ENCODE measurements at regions not wholly inside any gene's neighbourhood (a gene's known extent, or its start where the extent isn't known, plus 50 kb on each side); places are given as distances from the start of the nearest gene placed in this dataset.

DNA sequence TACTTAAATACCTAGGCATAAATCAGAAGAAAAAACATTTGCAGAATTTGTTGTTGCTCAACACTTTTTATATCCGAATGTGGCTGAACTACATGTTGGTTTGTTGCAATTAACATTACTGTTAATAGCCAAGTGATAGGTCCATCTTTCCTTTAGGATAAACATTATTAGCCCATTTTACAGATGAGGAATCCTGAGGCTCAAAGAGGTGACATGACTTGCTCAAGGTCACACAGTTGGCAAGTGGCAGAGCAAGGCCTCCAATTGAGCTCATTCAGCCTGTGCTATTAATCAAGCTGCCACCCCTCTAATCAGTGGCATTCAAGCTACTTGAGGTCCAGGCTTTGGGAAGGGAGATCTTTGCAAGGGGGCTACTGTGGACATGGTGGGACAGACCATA, 125.8 kb upstream of the ATP2B2 start:
- H3K4me1 ChIP-seq (ENCODE audit: control insufficient read depth, low read depth, low read length): no peaks in the 10 kb centered on the region
- no peaks in the 10 kb centered on the region for H3K36me3 ChIP-seq (ENCODE audit: control insufficient read depth, low read depth, low read length)
- no peak overlapping the region for H3K27ac ChIP-seq (ENCODE audit: low read length)
- no peak overlapping the region for H3K4me3 ChIP-seq (ENCODE audit: low read length)
- H3K9ac ChIP-seq (ENCODE audit: low read length): no peak overlapping the region
- H3K9me3 ChIP-seq (ENCODE audit: control insufficient read depth, low read depth, low read length): no peaks in the 10 kb centered on the region
- no peaks in the 10 kb centered on the region for H3K27me3 ChIP-seq (ENCODE audit: control insufficient read depth, insufficient read depth, low read length)

- no peaks in the 10 kb centered on the region for H3K36me3 ChIP-seq (ENCODE audit: control insufficient read depth, low read depth, low read length)
- H3K4me3 ChIP-seq (ENCODE audit: low read length): no peak overlapping the region
- H3K4me1 ChIP-seq (ENCODE audit: control insufficient read depth, low read depth, low read length): no peaks in the 10 kb centered on the region
- H3K9me3 ChIP-seq (ENCODE audit: control insufficient read depth, low read depth, low read length): no peaks in the 10 kb centered on the region
- no peak overlapping the region for H3K9ac ChIP-seq (ENCODE audit: low read length)
- H3K27me3 ChIP-seq (ENCODE audit: control insufficient read depth, insufficient read depth, low read length): no peaks in the 10 kb centered on the region
- H3K27ac ChIP-seq (ENCODE audit: low read length): no peak overlapping the region
These were observed 126.7 kb upstream of the ATP2B2 start for GRCh38 chr3:10632125-10632524.

GRCh38 chr3:10632741-10633140, 127.4 kb upstream of the ATP2B2 start:
- Histone ChIP-seq H3K27ac (ENCODE audit: low read length) (no peak overlapping the region), H3K36me3 (ENCODE audit: control insufficient read depth, low read depth, low read length) (no peaks in the 10 kb centered on the region), H3K27me3 (ENCODE audit: control insufficient read depth, insufficient read depth, low read length) (no peaks in the 10 kb centered on the region), H3K4me1 (ENCODE audit: control insufficient read depth, low read depth, low read length) (no peaks in the 10 kb centered on the region), H3K9me3 (ENCODE audit: control insufficient read depth, low read depth, low read length) (no peaks in the 10 kb centered on the region), H3K4me3 (ENCODE audit: low read length) (no peak overlapping the region), H3K9ac (ENCODE audit: low read length) (no peak overlapping the region)

- no peak overlapping the region for H3K27ac ChIP-seq (ENCODE audit: low read length)
- no peaks in the 10 kb centered on the region for H3K36me3 ChIP-seq (ENCODE audit: control insufficient read depth, low read depth, low read length)
- H3K4me1 ChIP-seq (ENCODE audit: control insufficient read depth, low read depth, low read length): no peaks in the 10 kb centered on the region
- H3K9ac ChIP-seq (ENCODE audit: low read length): no peak overlapping the region
- no peaks in the 10 kb centered on the region for H3K9me3 ChIP-seq (ENCODE audit: control insufficient read depth, low read depth, low read length)
- H3K4me3 ChIP-seq (ENCODE audit: low read length): no peak overlapping the region
- H3K27me3 ChIP-seq (ENCODE audit: control insufficient read depth, insufficient read depth, low read length): no peaks in the 10 kb centered on the region
These were observed 130.2 kb upstream of the ATP2B2 start for GRCh38 chr3:10635446-10636076.

GRCh38 chr3:10637342-10637741, 132.0 kb upstream of the ATP2B2 start:
- Histone ChIP-seq H3K27ac (ENCODE audit: low read length) (no peak overlapping the region), H3K9me3 (ENCODE audit: control insufficient read depth, low read depth, low read length) (no peaks in the 10 kb centered on the region), H3K4me1 (ENCODE audit: control insufficient read depth, low read depth, low read length) (no peaks in the 10 kb centered on the region), H3K27me3 (ENCODE audit: control insufficient read depth, insufficient read depth, low read length) (no peaks in the 10 kb centered on the region), H3K4me3 (ENCODE audit: low read length) (no peak overlapping the region), H3K9ac (ENCODE audit: low read length) (no peak overlapping the region), H3K36me3 (ENCODE audit: control insufficient read depth, low read depth, low read length) (no peaks in the 10 kb centered on the region)

GRCh38 chr3:10638466-10638865, 133.1 kb upstream of the ATP2B2 start:
- Histone ChIP-seq H3K9ac (ENCODE audit: low read length) (no peak overlapping the region), H3K9me3 (ENCODE audit: control insufficient read depth, low read depth, low read length) (no peaks in the 10 kb centered on the region), H3K4me1 (ENCODE audit: control insufficient read depth, low read depth, low read length) (no peaks in the 10 kb centered on the region), H3K4me3 (ENCODE audit: low read length) (no peak overlapping the region), H3K27ac (ENCODE audit: low read length) (no peak overlapping the region), H3K27me3 (ENCODE audit: control insufficient read depth, insufficient read depth, low read length) (no peaks in the 10 kb centered on the region), H3K36me3 (ENCODE audit: control insufficient read depth, low read depth, low read length) (no peaks in the 10 kb centered on the region)

GRCh38 chr3:10641760-10642159, 136.4 kb upstream of the ATP2B2 start:
- Histone ChIP-seq H3K27ac (ENCODE audit: low read length) (no peak overlapping the region), H3K4me3 (ENCODE audit: low read length) (no peak overlapping the region), H3K9me3 (ENCODE audit: control insufficient read depth, low read depth, low read length) (no peaks in the 10 kb centered on the region), H3K9ac (ENCODE audit: low read length) (no peak overlapping the region), H3K27me3 (ENCODE audit: control insufficient read depth, insufficient read depth, low read length) (no peaks in the 10 kb centered on the region), H3K4me1 (ENCODE audit: control insufficient read depth, low read depth, low read length) (no peaks in the 10 kb centered on the region), H3K36me3 (ENCODE audit: control insufficient read depth, low read depth, low read length) (no peaks in the 10 kb centered on the region)

- Histone ChIP-seq H3K9ac (ENCODE audit: low read length) (no peak overlapping the region), H3K9me3 (ENCODE audit: control insufficient read depth, low read depth, low read length) (no peaks in the 10 kb centered on the region), H3K27me3 (ENCODE audit: control insufficient read depth, insufficient read depth, low read length) (no peaks in the 10 kb centered on the region), H3K4me3 (ENCODE audit: low read length) (no peak overlapping the region), H3K36me3 (ENCODE audit: control insufficient read depth, low read depth, low read length) (no peaks in the 10 kb centered on the region), H3K4me1 (ENCODE audit: control insufficient read depth, low read depth, low read length) (no peaks in the 10 kb centered on the region), H3K27ac (ENCODE audit: low read length) (no peak overlapping the region)
These were observed 138.8 kb upstream of the ATP2B2 start for GRCh38 chr3:10644189-10644588.

DNA sequence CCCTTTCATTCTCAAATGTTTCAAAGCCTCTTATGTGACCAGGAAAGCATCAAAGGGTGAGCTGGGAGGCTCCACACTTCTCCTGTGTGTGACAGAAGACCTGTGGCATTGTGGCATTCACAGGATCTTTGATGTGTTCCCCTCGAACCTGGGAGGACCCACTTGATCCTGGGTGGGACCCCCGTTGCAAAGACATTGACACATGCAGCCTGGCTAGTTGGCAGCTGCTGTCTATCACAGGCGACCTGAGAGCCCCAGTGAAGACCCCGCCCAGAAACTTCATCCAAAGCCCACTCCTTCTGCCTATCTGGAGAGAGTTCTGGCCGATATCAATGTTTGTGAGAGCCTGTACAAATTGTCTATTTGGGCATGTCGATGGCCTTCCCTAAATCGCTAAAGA, 140.4 kb upstream of the ATP2B2 start:
- no peak overlapping the region for H3K4me3 ChIP-seq (ENCODE audit: low read length)
- no peaks in the 10 kb centered on the region for H3K9me3 ChIP-seq (ENCODE audit: control insufficient read depth, low read depth, low read length)
- no peaks in the 10 kb centered on the region for H3K36me3 ChIP-seq (ENCODE audit: control insufficient read depth, low read depth, low read length)
- no peaks in the 10 kb centered on the region for H3K4me1 ChIP-seq (ENCODE audit: control insufficient read depth, low read depth, low read length)
- H3K9ac ChIP-seq (ENCODE audit: low read length): no peak overlapping the region
- no peak overlapping the region for H3K27ac ChIP-seq (ENCODE audit: low read length)
- no peaks in the 10 kb centered on the region for H3K27me3 ChIP-seq (ENCODE audit: control insufficient read depth, insufficient read depth, low read length)

DNA sequence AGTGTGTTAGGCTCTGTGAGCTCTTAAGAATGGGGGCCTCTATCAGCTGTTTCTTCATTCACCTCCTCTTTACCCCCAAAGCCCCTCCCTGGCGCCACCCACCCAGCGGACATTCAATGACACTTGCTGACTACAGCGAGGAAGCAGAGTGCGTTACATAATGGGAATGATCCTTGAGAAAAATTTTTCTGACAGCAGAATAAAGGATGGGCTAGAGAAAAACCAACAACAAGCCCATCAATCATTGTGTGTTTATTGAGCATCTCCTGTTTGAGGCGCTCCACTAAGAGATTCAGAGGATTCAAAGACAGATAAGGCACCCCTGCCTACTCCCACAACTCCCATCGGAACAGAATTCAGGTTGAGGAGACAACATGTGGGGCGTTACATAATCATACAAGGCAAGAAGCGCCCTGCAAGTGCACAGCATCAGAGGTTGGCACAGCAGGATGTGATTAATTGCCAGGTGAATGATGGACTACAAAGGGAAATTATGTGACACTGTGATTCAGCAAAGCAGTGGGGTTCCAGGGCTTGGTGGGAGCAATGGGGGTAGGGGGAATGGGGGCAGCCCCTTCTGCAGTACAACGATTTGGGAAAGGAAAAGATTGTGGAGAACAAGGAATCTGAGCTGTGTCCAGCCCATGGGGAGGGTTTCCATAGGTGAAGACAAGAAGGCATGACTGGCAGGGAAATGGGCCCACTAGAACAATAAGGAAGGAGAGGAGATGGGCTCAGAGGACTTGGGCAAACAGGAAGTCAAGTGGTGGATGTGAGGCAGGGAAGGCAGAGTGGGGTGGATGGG, 141.3 kb upstream of the ATP2B2 start:
- Histone ChIP-seq H3K27me3 (ENCODE audit: control insufficient read depth, insufficient read depth, low read length) (no peaks in the 10 kb centered on the region), H3K9ac (ENCODE audit: low read length) (no peak overlapping the region), H3K4me3 (ENCODE audit: low read length) (no peak overlapping the region), H3K9me3 (ENCODE audit: control insufficient read depth, low read depth, low read length) (no peaks in the 10 kb centered on the region), H3K27ac (ENCODE audit: low read length) (no peak overlapping the region), H3K36me3 (ENCODE audit: control insufficient read depth, low read depth, low read length) (no peaks in the 10 kb centered on the region), H3K4me1 (ENCODE audit: control insufficient read depth, low read depth, low read length) (no peaks in the 10 kb centered on the region)

GRCh38 chr3:10647376-10647775, 142.0 kb upstream of the ATP2B2 start:
- Histone ChIP-seq H3K27ac (ENCODE audit: low read length) (no peak overlapping the region), H3K9ac (ENCODE audit: low read length) (no peak overlapping the region), H3K27me3 (ENCODE audit: control insufficient read depth, insufficient read depth, low read length) (no peaks in the 10 kb centered on the region), H3K4me3 (ENCODE audit: low read length) (no peak overlapping the region), H3K36me3 (ENCODE audit: control insufficient read depth, low read depth, low read length) (no peaks in the 10 kb centered on the region), H3K9me3 (ENCODE audit: control insufficient read depth, low read depth, low read length) (no peaks in the 10 kb centered on the region), H3K4me1 (ENCODE audit: control insufficient read depth, low read depth, low read length) (no peaks in the 10 kb centered on the region)

- H3K9ac ChIP-seq (ENCODE audit: low read length): no peak overlapping the region
- H3K27me3 ChIP-seq (ENCODE audit: control insufficient read depth, insufficient read depth, low read length): no peaks in the 10 kb centered on the region
These were observed 142.8 kb upstream of the ATP2B2 start for GRCh38 chr3:10648181-10648580.

More at GRCh38 chr3:10648181-10648580, 142.8 kb upstream of the ATP2B2 start:
- H3K4me1 ChIP-seq (ENCODE audit: control insufficient read depth, low read depth, low read length): no peaks in the 10 kb centered on the region
- H3K9me3 ChIP-seq (ENCODE audit: control insufficient read depth, low read depth, low read length): no peaks in the 10 kb centered on the region
- no peak overlapping the region for H3K4me3 ChIP-seq (ENCODE audit: low read length)
- no peak overlapping the region for H3K27ac ChIP-seq (ENCODE audit: low read length)
- no peaks in the 10 kb centered on the region for H3K36me3 ChIP-seq (ENCODE audit: control insufficient read depth, low read depth, low read length)
